WTC11 (cell line): ENCODE measurements at regions not wholly inside any gene's neighbourhood (a gene's known extent, or its start where the extent isn't known, plus 50 kb on each side); places are given as distances from the start of the nearest gene placed in this dataset.

ENCODE experiments used
- ATAC-seq: fragments of 200-7000 bp; cut with Tn5 transposase; 2 replicates; pipeline ENCODE4 v1.10.0; 2021; ENCODE audit warnings: mild to moderate bottlenecking, moderate library complexity
- CTCF ChIA-PET: fragments of 300-600 bp; sonication (Branson Sonifier 250); formaldehyde crosslinking; loops from one replicate; lab custom pipeline; 2021; ENCODE audit warnings: antibody characterized with exemption; lab: Charles Lee
- POLR2A ChIA-PET: fragments of 350-600 bp; sonication (Branson Sonifier 250); formaldehyde crosslinking; loops from one replicate; lab custom pipeline; 2021; ENCODE audit warnings: antibody characterized with exemption; lab: Charles Lee
- DNase-seq: peaks from one replicate; pipeline ENCODE4 v3.0.0; 2021; ENCODE audit warnings: low spot score
- H3K27ac Mint-ChIP-seq: 2 replicates; pipeline ENCODE4 v1.8.0; 2021; ENCODE audit warnings: mixed read lengths
- H3K27me3 Mint-ChIP-seq: 2 replicates; pipeline ENCODE4 v1.8.0; 2021; ENCODE audit warnings: low read depth, mild to moderate bottlenecking, moderate library complexity, mixed read lengths
- H3K36me3 Mint-ChIP-seq: 2 replicates; pipeline ENCODE4 v1.8.0; 2021; ENCODE audit warnings: mixed read lengths
- H3K4me1 Mint-ChIP-seq: 2 replicates; pipeline ENCODE4 v1.8.0; 2022; ENCODE audit warnings: mixed read lengths
- H3K4me3 Mint-ChIP-seq: 2 replicates; pipeline ENCODE4 v1.8.0; 2021; ENCODE audit warnings: mild to moderate bottlenecking, moderate library complexity, mixed read lengths
- H3K9me3 Mint-ChIP-seq: 2 replicates; pipeline ENCODE4 v1.8.0; 2021; ENCODE audit warnings: mixed read lengths
- AR ChIP-seq: fragments of 250-450 bp; sonication (Bioruptor Pico); IDR thresholded peaks from 2 replicates; pipeline ENCODE4 v1.9.0; 2021; ENCODE audit warnings: mild to moderate bottlenecking
- ATF1 ChIP-seq: sonication (generic); formaldehyde crosslinking; IDR thresholded peaks from 2 replicates; pipeline ENCODE4 v1.8.1; 2023; ENCODE audit warnings: mild to moderate bottlenecking, moderate library complexity, missing genetic modification reagents
- ATF3 ChIP-seq: sonication (generic); formaldehyde crosslinking; conservative IDR thresholded peaks from 2 replicates; pipeline ENCODE4 v1.8.1; 2022; ENCODE audit warnings: mild to moderate bottlenecking, missing genetic modification reagents
- ATF6 ChIP-seq: sonication (generic); formaldehyde crosslinking; IDR thresholded peaks from 2 replicates; pipeline ENCODE4 v1.8.1; 2023; ENCODE audit warnings: mild to moderate bottlenecking, missing genetic modification reagents
- CREB1 ChIP-seq: sonication (generic); formaldehyde crosslinking; IDR thresholded peaks from 2 replicates; pipeline ENCODE4 v1.8.0; 2023; ENCODE audit warnings: mild to moderate bottlenecking, missing genetic modification reagents
- E2F1 ChIP-seq: sonication (generic); formaldehyde crosslinking; IDR thresholded peaks from 2 replicates; pipeline ENCODE4 v1.8.0; 2022; ENCODE audit warnings: mild to moderate bottlenecking, missing genetic modification reagents
- ESRRA ChIP-seq: sonication (generic); formaldehyde crosslinking; IDR thresholded peaks from 2 replicates; pipeline ENCODE4 v1.8.1; 2022; ENCODE audit warnings: mild to moderate bottlenecking, missing genetic modification reagents, borderline replicate concordance
- FOXP4 ChIP-seq: sonication (generic); formaldehyde crosslinking; IDR thresholded peaks from 2 replicates; pipeline ENCODE4 v1.8.0; 2022; ENCODE audit warnings: mild to moderate bottlenecking, missing genetic modification reagents
- HMGXB4 ChIP-seq: sonication (generic); formaldehyde crosslinking; IDR thresholded peaks from 2 replicates; pipeline ENCODE4 v1.8.1; 2023; ENCODE audit warnings: mild to moderate bottlenecking, moderate library complexity, missing genetic modification reagents
- KAT7 ChIP-seq: sonication (generic); formaldehyde crosslinking; IDR thresholded peaks from 2 replicates; pipeline ENCODE4 v1.8.1; 2023; ENCODE audit warnings: missing genetic modification reagents, mild to moderate bottlenecking, borderline replicate concordance
- MLX ChIP-seq: sonication (generic); formaldehyde crosslinking; IDR thresholded peaks from 2 replicates; pipeline ENCODE4 v1.8.1; 2023; ENCODE audit warnings: mild to moderate bottlenecking, missing genetic modification reagents, moderate library complexity
- NFATC4 ChIP-seq: fragments of 250-450 bp; sonication (Bioruptor Pico); IDR thresholded peaks from 2 replicates; pipeline ENCODE4 v1.9.0; 2021; ENCODE audit warnings: mild to moderate bottlenecking
- NFYB ChIP-seq: sonication (generic); formaldehyde crosslinking; conservative IDR thresholded peaks from 2 replicates; pipeline ENCODE4 v1.8.0; 2022; ENCODE audit warnings: low read depth, missing genetic modification reagents
- NR3C1 ChIP-seq: sonication (generic); formaldehyde crosslinking; conservative IDR thresholded peaks from 2 replicates; pipeline ENCODE4 v1.8.1; 2023; ENCODE audit warnings: low read depth, mild to moderate bottlenecking, missing genetic modification reagents
- SMAD3 ChIP-seq: sonication (generic); formaldehyde crosslinking; IDR thresholded peaks from 2 replicates; pipeline ENCODE4 v1.8.0; 2022; ENCODE audit warnings: missing genetic modification reagents, mild to moderate bottlenecking, borderline replicate concordance
- ZBTB43 ChIP-seq: sonication (generic); formaldehyde crosslinking; IDR thresholded peaks from 2 replicates; pipeline ENCODE4 v1.8.1; 2023; ENCODE audit warnings: mild to moderate bottlenecking, missing genetic modification reagents
- ZNF138 ChIP-seq: sonication (generic); formaldehyde crosslinking; conservative IDR thresholded peaks from 2 replicates; pipeline ENCODE4 v1.8.1; 2022; ENCODE audit warnings: mild to moderate bottlenecking, moderate library complexity, missing genetic modification reagents
- ZNF263 ChIP-seq: sonication (generic); formaldehyde crosslinking; IDR thresholded peaks from 2 replicates; pipeline ENCODE4 v1.8.1; 2022; ENCODE audit warnings: low read depth, mild to moderate bottlenecking, moderate library complexity, missing genetic modification reagents
- ZNF281 ChIP-seq: sonication (generic); formaldehyde crosslinking; IDR thresholded peaks from 2 replicates; pipeline ENCODE4 v1.8.0; 2023; ENCODE audit warnings: mild to moderate bottlenecking, missing genetic modification reagents
- ZNF423 ChIP-seq: fragments of 250-450 bp; sonication (Bioruptor Pico); IDR thresholded peaks from 2 replicates; pipeline ENCODE4 v2.1.2; 2022; ENCODE audit warnings: mild to moderate bottlenecking, moderate library complexity

GRCh38 chr9:21744841-21745240, 57.6 kb upstream of the MTAP start:
- Mint-ChIP-seq H3K27me3 (peaks cover 99% of the 10 kb centered on the region), H3K4me3 (no peak overlapping the region), H3K4me1 (no peaks in the 10 kb centered on the region), H3K9me3 (no peaks in the 10 kb centered on the region), H3K27ac (no peak overlapping the region), H3K36me3 (no peaks in the 10 kb centered on the region)
- ChIA-PET POLR2A (no interaction called here), CTCF (no interaction called here)
- DNase-seq (no peak), ATAC-seq (no peak)
- TF ChIP-seq ESRRA (no peak), CREB1 (no peak), ATF6 (CRISPR knock-in tag) (no peak), FOXP4 (CRISPR knock-in tag) (no peak), ATF1 (CRISPR knock-in tag) (no peak), ZNF263 (CRISPR knock-in tag) (no peak), NR3C1 (CRISPR knock-in tag) (no peak)
- TF ChIP-seq, all 79 proteins: peak for 0

- peaks cover 99% of the 10 kb centered on the region for H3K27me3 Mint-ChIP-seq
- no peak for DNase-seq
- no peaks in the 10 kb centered on the region for H3K36me3 Mint-ChIP-seq
- no peak overlapping the region for H3K27ac Mint-ChIP-seq
- no peaks in the 10 kb centered on the region for H3K4me1 Mint-ChIP-seq
- H3K4me3 Mint-ChIP-seq: no peak overlapping the region
- TF ChIP-seq MLX (CRISPR knock-in tag) (no peak), ZNF138 (CRISPR knock-in tag) (no peak), KAT7 (CRISPR knock-in tag) (no peak), ZNF281 (CRISPR knock-in tag) (no peak), NFYB (CRISPR knock-in tag) (no peak), ESRRA (no peak), ZBTB43 (CRISPR knock-in tag) (no peak), SMAD3 (CRISPR knock-in tag) (no peak), ZNF423 (CRISPR knock-in tag) (no peak), NFATC4 (CRISPR knock-in tag) (no peak), AR (CRISPR knock-in tag) (no peak), HMGXB4 (CRISPR knock-in tag) (no peak), E2F1 (CRISPR knock-in tag) (no peak), ATF3 (CRISPR knock-in tag) (no peak)
- TF ChIP-seq, all 79 proteins: peak for 0
- no peak for ATAC-seq
- CTCF ChIA-PET: no interaction called here
- H3K9me3 Mint-ChIP-seq: no peaks in the 10 kb centered on the region
- POLR2A ChIA-PET: interaction anchor here (0.6 kb wide), 1 partner anchor 16 kb away, joined by 3 read pairs; no protein-coding TSS in a partner anchor
These were observed 55.9 kb upstream of the MTAP start for GRCh38 chr9:21746550-21746949.
